ENCODE measurements at regions not wholly inside any gene's neighbourhood (a gene's known extent, or its start where the extent isn't known, plus 50 kb on each side); places are given as distances from the start of the nearest gene placed in this dataset.

GRCh38 chr2:221034973-221035372 is 537.1 kb downstream of the EPHA4 start:
- no peak overlapping the region for H3K4me3 ChIP-seq (ENCODE audit: low read depth, low read length)
- TF ChIP-seq CTCF (IDR thresholded peaks at IDR 0.05; ENCODE audit: borderline replicate concordance, insufficient read depth, low read depth, low read length) = no peak

GRCh38 chr2:221042926-221043325 is 529.2 kb downstream of the EPHA4 start:
- no peak overlapping the region for H3K4me3 ChIP-seq (ENCODE audit: low read depth, low read length)
- no peak for TF ChIP-seq CTCF (IDR thresholded peaks at IDR 0.05; ENCODE audit: borderline replicate concordance, insufficient read depth, low read depth, low read length)

GRCh38 chr2:221044781-221045180 is 527.3 kb downstream of the EPHA4 start:
- H3K4me3 ChIP-seq (ENCODE audit: low read depth, low read length) = no peak overlapping the region
- no peak for TF ChIP-seq CTCF (IDR thresholded peaks at IDR 0.05; ENCODE audit: borderline replicate concordance, insufficient read depth, low read depth, low read length)

- no peak for TF ChIP-seq CTCF (IDR thresholded peaks at IDR 0.05; ENCODE audit: borderline replicate concordance, insufficient read depth, low read depth, low read length)
- no peak overlapping the region for H3K4me3 ChIP-seq (ENCODE audit: low read depth, low read length)
Observed at GRCh38 chr2:221050020-221050795, 521.9 kb downstream of the EPHA4 start.

- TF ChIP-seq CTCF (IDR thresholded peaks at IDR 0.05; ENCODE audit: borderline replicate concordance, insufficient read depth, low read depth, low read length) = no peak
- H3K4me3 ChIP-seq (ENCODE audit: low read depth, low read length) = no peak overlapping the region
Observed at GRCh38 chr2:221051162-221051561, 520.9 kb downstream of the EPHA4 start.

GRCh38 chr2:221060376-221060775 is 511.7 kb downstream of the EPHA4 start:
- TF ChIP-seq CTCF (IDR thresholded peaks at IDR 0.05; ENCODE audit: borderline replicate concordance, insufficient read depth, low read depth, low read length) = no peak

GRCh38 chr2:221063568-221063967 is 508.5 kb downstream of the EPHA4 start:
- H3K4me3 ChIP-seq (ENCODE audit: low read depth, low read length) = no peak overlapping the region
- TF ChIP-seq CTCF (IDR thresholded peaks at IDR 0.05; ENCODE audit: borderline replicate concordance, insufficient read depth, low read depth, low read length) = no peak

More at GRCh38 chr2:221060376-221060775, 511.7 kb downstream of the EPHA4 start:
- H3K4me3 ChIP-seq (ENCODE audit: low read depth, low read length) = no peak overlapping the region

Measured in GM12875 (cell line).